ENCODE measurements at regions not wholly inside any gene's neighbourhood (a gene's known extent, or its start where the extent isn't known, plus 50 kb on each side); places are given as distances from the start of the nearest gene placed in this dataset.

DNA sequence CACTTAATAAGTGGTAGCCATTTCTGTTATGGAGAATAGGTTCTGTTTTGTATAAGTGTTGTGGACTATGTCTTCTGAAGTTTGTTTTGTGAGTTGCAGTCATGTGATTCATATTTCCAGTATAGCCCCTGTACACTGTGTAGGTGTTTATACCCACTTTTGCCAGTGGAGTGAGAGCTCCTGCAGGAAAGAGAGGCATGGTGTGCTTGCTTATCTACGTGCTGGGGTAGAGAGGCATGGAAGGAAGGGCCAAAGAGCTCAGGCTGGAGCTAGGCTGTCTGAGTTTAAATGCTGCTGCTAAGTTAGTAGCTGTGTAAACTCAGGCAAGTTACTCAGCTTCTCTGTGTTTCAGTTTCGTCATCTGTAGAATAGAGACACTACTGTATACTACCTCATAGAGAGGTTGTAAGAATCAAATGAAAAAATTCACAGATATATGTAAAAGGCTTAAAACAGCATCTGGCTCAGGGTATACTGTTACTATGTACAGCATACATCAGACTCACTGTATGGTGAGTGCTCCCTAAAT, 88.2 kb upstream of the SLC38A2 start:
- TF ChIP-seq, protein P1, sequence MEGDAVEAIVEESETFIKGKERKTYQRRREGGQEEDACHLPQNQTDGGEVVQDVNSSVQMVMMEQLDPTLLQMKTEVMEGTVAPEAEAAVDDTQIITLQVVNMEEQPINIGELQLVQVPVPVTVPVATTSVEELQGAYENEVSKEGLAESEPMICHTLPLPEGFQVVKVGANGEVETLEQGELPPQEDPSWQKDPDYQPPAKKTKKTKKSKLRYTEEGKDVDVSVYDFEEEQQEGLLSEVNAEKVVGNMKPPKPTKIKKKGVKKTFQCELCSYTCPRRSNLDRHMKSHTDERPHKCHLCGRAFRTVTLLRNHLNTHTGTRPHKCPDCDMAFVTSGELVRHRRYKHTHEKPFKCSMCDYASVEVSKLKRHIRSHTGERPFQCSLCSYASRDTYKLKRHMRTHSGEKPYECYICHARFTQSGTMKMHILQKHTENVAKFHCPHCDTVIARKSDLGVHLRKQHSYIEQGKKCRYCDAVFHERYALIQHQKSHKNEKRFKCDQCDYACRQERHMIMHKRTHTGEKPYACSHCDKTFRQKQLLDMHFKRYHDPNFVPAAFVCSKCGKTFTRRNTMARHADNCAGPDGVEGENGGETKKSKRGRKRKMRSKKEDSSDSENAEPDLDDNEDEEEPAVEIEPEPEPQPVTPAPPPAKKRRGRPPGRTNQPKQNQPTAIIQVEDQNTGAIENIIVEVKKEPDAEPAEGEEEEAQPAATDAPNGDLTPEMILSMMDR (IDR thresholded peaks at IDR 0.05; ENCODE audit: control extremely low read depth, extremely low read depth): no peak
- DNase-seq (no peak), ATAC-seq (ENCODE audit: insufficient read depth, low FRiP score) (no peak)
- peaks cover 10 to 37% (median 28%) of the 10 kb centered on the region in 5 donors for H3K4me1 ChIP-seq (ENCODE audit: control insufficient read depth in 5 of 5, insufficient read depth in 5 of 5, low read length in 5 of 5)
- 82 to 85% methylated on average over 2 of the region's 2 CpGs for WGBS, 2 donors
- H3K36me3 ChIP-seq (ENCODE audit: control insufficient read depth in 4 of 4, insufficient read depth in 4 of 4, low read length in 4 of 4): no peaks in the 10 kb centered on the region
- H3K9ac ChIP-seq (ENCODE audit: insufficient read depth in 1 of 2, low read length in 2 of 2): no peak overlapping the region
- no peak overlapping the region for H3K27ac ChIP-seq (ENCODE audit: low read depth in 1 of 2, low read length in 1 of 2)
- H3K27me3 ChIP-seq (ENCODE audit: control insufficient read depth in 3 of 3, insufficient read depth in 3 of 3, low read length in 2 of 3): no peaks in the 10 kb centered on the region
- no peak overlapping the region for H3K4me3 ChIP-seq
- H3K9me3 ChIP-seq (ENCODE audit: control insufficient read depth in 4 of 4, insufficient read depth in 3 of 4, low read length in 3 of 4): no peaks in the 10 kb centered on the region

DNA sequence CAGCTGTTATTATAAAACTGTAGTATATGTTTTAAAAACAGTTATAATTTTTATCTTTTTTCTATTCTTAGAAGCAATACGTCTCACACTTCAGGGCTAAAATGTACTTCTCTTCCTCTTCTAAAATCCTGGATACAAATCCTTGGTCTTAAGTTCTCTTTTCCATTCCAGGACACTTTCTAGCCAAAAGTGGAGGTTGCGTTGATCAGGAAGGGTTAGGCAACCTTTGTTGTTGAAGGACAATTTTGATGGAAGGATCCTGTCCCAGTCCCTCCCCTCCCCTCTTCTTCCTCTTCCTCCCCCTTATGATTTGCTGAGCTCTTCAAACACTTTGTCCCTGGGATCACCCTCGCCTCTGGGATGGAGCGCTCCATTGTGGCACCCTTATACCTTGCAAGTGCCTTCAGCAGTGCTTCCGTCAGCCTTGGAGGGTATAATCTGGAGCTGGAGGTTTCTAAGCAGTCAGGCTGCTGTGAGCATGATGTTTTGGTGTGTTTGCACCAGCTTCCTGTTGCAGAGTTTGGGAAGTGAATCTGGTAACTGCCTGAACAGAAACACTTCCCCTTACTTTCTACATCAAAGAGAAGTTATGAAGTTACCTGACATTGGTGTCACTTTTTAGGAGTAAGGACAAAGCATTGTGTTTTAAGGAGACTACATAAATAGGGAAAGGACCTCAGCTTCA, 87.4 kb upstream of the SLC38A2 start:
- Histone ChIP-seq H3K9ac (ENCODE audit: insufficient read depth in 1 of 2, low read length in 2 of 2) (no peak overlapping the region), H3K9me3 (ENCODE audit: control insufficient read depth in 4 of 4, insufficient read depth in 3 of 4, low read length in 3 of 4) (no peaks in the 10 kb centered on the region), H3K27ac (ENCODE audit: low read depth in 1 of 2, low read length in 1 of 2) (peak overlapping the region in 1 of 2 donors; percentile 40), H3K4me3 (no peak overlapping the region), H3K27me3 (ENCODE audit: control insufficient read depth in 3 of 3, insufficient read depth in 3 of 3, low read length in 2 of 3) (no peaks in the 10 kb centered on the region), H3K4me1 (ENCODE audit: control insufficient read depth in 5 of 5, insufficient read depth in 5 of 5, low read length in 5 of 5) (peaks cover 10 to 39% (median 28%) of the 10 kb centered on the region in 5 donors), H3K36me3 (ENCODE audit: control insufficient read depth in 4 of 4, insufficient read depth in 4 of 4, low read length in 4 of 4) (no peaks in the 10 kb centered on the region)
- TF ChIP-seq, protein P1 (IDR thresholded peaks at IDR 0.05; ENCODE audit: control extremely low read depth, extremely low read depth): no peak
- ATAC-seq (ENCODE audit: insufficient read depth, low FRiP score) (peak; percentile 24), DNase-seq (no peak)
- WGBS, 2 donors: 29 to 60% methylated on average over 5 of the region's 5 CpGs

- DNase-seq (no peak), ATAC-seq (ENCODE audit: insufficient read depth, low FRiP score) (no peak)
- Histone ChIP-seq H3K9ac (ENCODE audit: insufficient read depth in 1 of 2, low read length in 2 of 2) (no peak overlapping the region), H3K36me3 (ENCODE audit: control insufficient read depth in 4 of 4, insufficient read depth in 4 of 4, low read length in 4 of 4) (no peaks in the 10 kb centered on the region), H3K27me3 (ENCODE audit: control insufficient read depth in 3 of 3, insufficient read depth in 3 of 3, low read length in 2 of 3) (no peaks in the 10 kb centered on the region), H3K4me3 (no peak overlapping the region), H3K27ac (ENCODE audit: low read depth in 1 of 2, low read length in 1 of 2) (no peak overlapping the region), H3K9me3 (ENCODE audit: control insufficient read depth in 4 of 4, insufficient read depth in 3 of 4, low read length in 3 of 4) (no peaks in the 10 kb centered on the region), H3K4me1 (ENCODE audit: control insufficient read depth in 5 of 5, insufficient read depth in 5 of 5, low read length in 5 of 5) (peaks cover 10 to 39% (median 28%) of the 10 kb centered on the region in 5 donors)
- TF ChIP-seq, protein P1 (IDR thresholded peaks at IDR 0.05; ENCODE audit: control extremely low read depth, extremely low read depth): no peak
- WGBS, 2 donors: 68 to 69% methylated on average over 4 of the region's 4 CpGs
Observed at GRCh38 chr12:46459111-46459510, 86.5 kb upstream of the SLC38A2 start.
